ENCODE measurements at regions not wholly inside any gene's neighbourhood (a gene's known extent, or its start where the extent isn't known, plus 50 kb on each side); places are given as distances from the start of the nearest gene placed in this dataset.

DNA sequence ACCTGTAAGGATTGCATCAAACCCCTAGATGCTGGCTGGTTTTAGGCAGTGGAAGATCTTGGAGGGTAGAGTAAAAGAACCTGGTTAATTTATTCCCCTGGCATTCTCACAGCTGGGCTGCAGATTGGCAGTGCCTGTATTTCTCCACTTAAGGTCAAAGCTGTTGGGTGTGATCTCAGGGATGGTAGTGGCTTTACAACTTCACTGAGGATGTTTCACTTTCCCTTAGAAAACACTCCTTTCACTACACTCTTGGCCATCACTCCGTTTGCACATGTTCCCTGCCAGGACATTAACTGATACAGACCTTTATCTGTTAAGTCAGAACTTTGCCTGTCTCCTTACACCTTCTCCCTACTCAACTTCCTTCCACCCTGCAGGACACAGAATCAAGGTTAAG lies 779.1 kb upstream of the SEMA6D start:
- TF ChIP-seq POLR2A (IDR thresholded peaks at IDR 0.05) (no peak), CTCF (IDR thresholded peaks at IDR 0.05) (no peak)

Data from thyroid gland (tissue), 4 donors.